Fibroblast of lung (primary cell): ENCODE measurements at regions not wholly inside any gene's neighbourhood (a gene's known extent, or its start where the extent isn't known, plus 50 kb on each side); places are given as distances from the start of the nearest gene placed in this dataset.

Source experiments
- DNase-seq, 2 donors: peaks; one replicate each; pipeline versions ENCODE4 v3.0.0 to v3.0.0-alpha.2; 2010; ENCODE audit warnings: low read depth in 2 of 2
- H2AFZ ChIP-seq: 2 replicates; pipeline ENCODE4 v1.5.1; 2012; ENCODE audit warnings: low read length, control low read depth, inconsistent platforms
- H3K27ac ChIP-seq: 2 replicates; pipeline ENCODE4 v1.5.1; 2011; ENCODE audit warnings: low read length, control low read depth; ENCODE audit not compliant: insufficient read depth
- H3K27me3 ChIP-seq: 2 replicates; pipeline ENCODE4 v1.5.1; 2011; ENCODE audit warnings: mild to moderate bottlenecking, low read length; ENCODE audit not compliant: control insufficient read depth, insufficient read depth
- H3K36me3 ChIP-seq: 2 replicates; pipeline ENCODE4 v1.5.1; 2011; ENCODE audit warnings: low read length; ENCODE audit not compliant: control insufficient read depth, insufficient read depth
- H3K4me1 ChIP-seq: 2 replicates; pipeline ENCODE4 v1.5.1; 2011; ENCODE audit warnings: low read length; ENCODE audit not compliant: control insufficient read depth, insufficient read depth; ENCODE audit errors: extremely low read depth
- H3K4me2 ChIP-seq: 2 replicates; pipeline ENCODE4 v1.5.1; 2011; ENCODE audit warnings: low read length, control low read depth; ENCODE audit not compliant: insufficient read depth; ENCODE audit errors: extremely low read depth
- H3K4me3 ChIP-seq, 4 experiments: fragments of 200-600 bp in 1 of 4; sonication (generic) in 1 of 4; replicated peaks in 1 of 4; 2 replicates each; pipeline ENCODE4 v1.5.1; 2011 to 2016; ENCODE audit warnings: low read length in 4 of 4, low read depth in 3 of 4, mild to moderate bottlenecking in 3 of 4, control low read depth in 2 of 4, inconsistent platforms in 1 of 4, mixed read lengths in 1 of 4; ENCODE audit not compliant: insufficient read depth in 1 of 4; ENCODE audit errors: control extremely low read depth in 1 of 4
- H3K79me2 ChIP-seq: 2 replicates; pipeline ENCODE4 v1.5.1; 2012; ENCODE audit warnings: mild to moderate bottlenecking, low read length, inconsistent platforms; ENCODE audit not compliant: control insufficient read depth, insufficient read depth
- H3K9ac ChIP-seq: 2 replicates; pipeline ENCODE4 v1.5.1; 2011; ENCODE audit warnings: mild to moderate bottlenecking, low read length, control low read depth; ENCODE audit not compliant: insufficient read depth
- H3K9me3 ChIP-seq: 2 replicates; pipeline ENCODE4 v1.5.1; 2012; ENCODE audit warnings: low read depth, low read length; ENCODE audit not compliant: control insufficient read depth, insufficient read depth
- H4K20me1 ChIP-seq: 2 replicates; pipeline ENCODE4 v1.5.1; 2011; ENCODE audit warnings: low read length; ENCODE audit not compliant: control insufficient read depth, insufficient read depth; ENCODE audit errors: extremely low read depth
- EZH2 ChIP-seq: IDR thresholded peaks from 2 replicates; pipeline ENCODE4 v1.5.1; 2012; ENCODE audit warnings: low read length, control low read depth, mild to moderate bottlenecking; ENCODE audit errors: missing control alignments
- TF ChIP-seq, protein P1 (sequence below), 2 donors: IDR thresholded peaks in 1 of 2; conservative IDR thresholded peaks in 1 of 2; 1 replicate in 1 of 2; 2 replicates in 1 of 2; pipeline ENCODE4 v1.5.1; 2011 to 2012; ENCODE audit warnings: low read length in 2 of 2, control low read depth in 1 of 2, inconsistent platforms in 1 of 2, low read depth in 1 of 2, mild to moderate bottlenecking in 1 of 2

DNA sequence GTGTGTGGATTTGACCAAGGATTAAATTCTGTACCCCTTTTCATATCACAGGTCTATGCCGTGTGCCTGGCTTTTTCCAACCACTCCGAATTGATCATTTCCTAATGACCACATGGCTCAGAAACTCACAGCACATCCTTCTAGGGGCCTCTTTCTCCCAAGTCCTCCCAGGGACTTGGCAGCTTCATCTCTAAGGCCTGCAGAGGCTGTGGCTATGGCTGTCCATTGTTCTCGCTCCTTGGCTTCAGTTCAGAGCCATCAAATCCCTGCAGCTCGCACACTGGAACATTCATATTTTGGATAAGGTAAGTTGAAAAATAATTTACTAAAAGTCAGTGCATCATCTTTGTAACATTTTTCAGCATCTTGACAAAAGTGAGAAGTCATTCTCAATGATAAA, 497.2 kb upstream of the CDH4 start:
- Histone ChIP-seq H2AFZ (no peak overlapping the region), H3K9ac (no peak overlapping the region), H3K4me3 (no peak overlapping the region), H3K79me2 (no peaks in the 10 kb centered on the region), H3K4me1 (no peaks in the 10 kb centered on the region), H3K27ac (no peak overlapping the region), H4K20me1 (no peaks in the 10 kb centered on the region), H3K27me3 (no peaks in the 10 kb centered on the region), H3K36me3 (no peaks in the 10 kb centered on the region), H3K4me2 (no peak overlapping the region), H3K9me3 (no peaks in the 10 kb centered on the region)
- no peak for DNase-seq
- no peak for TF ChIP-seq EZH2
- TF ChIP-seq, protein P1, sequence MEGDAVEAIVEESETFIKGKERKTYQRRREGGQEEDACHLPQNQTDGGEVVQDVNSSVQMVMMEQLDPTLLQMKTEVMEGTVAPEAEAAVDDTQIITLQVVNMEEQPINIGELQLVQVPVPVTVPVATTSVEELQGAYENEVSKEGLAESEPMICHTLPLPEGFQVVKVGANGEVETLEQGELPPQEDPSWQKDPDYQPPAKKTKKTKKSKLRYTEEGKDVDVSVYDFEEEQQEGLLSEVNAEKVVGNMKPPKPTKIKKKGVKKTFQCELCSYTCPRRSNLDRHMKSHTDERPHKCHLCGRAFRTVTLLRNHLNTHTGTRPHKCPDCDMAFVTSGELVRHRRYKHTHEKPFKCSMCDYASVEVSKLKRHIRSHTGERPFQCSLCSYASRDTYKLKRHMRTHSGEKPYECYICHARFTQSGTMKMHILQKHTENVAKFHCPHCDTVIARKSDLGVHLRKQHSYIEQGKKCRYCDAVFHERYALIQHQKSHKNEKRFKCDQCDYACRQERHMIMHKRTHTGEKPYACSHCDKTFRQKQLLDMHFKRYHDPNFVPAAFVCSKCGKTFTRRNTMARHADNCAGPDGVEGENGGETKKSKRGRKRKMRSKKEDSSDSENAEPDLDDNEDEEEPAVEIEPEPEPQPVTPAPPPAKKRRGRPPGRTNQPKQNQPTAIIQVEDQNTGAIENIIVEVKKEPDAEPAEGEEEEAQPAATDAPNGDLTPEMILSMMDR (conservative IDR thresholded peaks at IDR 0.05 in 1 of 2, IDR thresholded peaks at IDR 0.05 in 1 of 2; ENCODE audit: low read depth in 1 of 2, low read length in 2 of 2) = no peak

DNA sequence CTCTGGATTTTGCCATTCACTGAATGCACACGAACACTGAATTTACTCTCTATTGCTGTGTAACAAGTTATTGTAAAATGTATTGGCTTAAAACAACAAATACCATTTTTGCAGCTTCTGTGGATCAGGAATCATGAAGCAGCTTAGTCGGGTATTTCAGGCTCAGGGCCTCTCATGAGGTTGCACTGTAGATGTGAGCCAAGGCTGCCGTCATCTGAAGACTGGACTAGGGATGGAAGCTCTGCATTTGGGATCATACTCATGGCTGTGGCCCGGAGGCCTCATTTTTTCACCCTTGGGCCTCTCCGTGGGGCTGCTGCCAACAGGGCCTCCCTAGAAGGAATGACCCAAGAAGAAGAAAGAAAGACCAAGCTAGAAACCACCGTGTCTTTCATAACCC, 492.4 kb upstream of the CDH4 start:
- TF ChIP-seq, protein P1 (conservative IDR thresholded peaks at IDR 0.05 in 1 of 2, IDR thresholded peaks at IDR 0.05 in 1 of 2; ENCODE audit: low read depth in 1 of 2, low read length in 2 of 2) = no peak
- no peak for TF ChIP-seq EZH2
- H3K4me2 ChIP-seq = no peak overlapping the region
- H3K9ac ChIP-seq = no peak overlapping the region
- H3K27me3 ChIP-seq = no peaks in the 10 kb centered on the region
- no peak for DNase-seq
- no peak overlapping the region for H2AFZ ChIP-seq
- H3K79me2 ChIP-seq = no peaks in the 10 kb centered on the region
- H3K4me1 ChIP-seq = no peaks in the 10 kb centered on the region
- H3K27ac ChIP-seq = no peak overlapping the region
- no peaks in the 10 kb centered on the region for H3K9me3 ChIP-seq
- no peak overlapping the region for H3K4me3 ChIP-seq
- no peaks in the 10 kb centered on the region for H4K20me1 ChIP-seq
- H3K36me3 ChIP-seq = no peaks in the 10 kb centered on the region

DNA sequence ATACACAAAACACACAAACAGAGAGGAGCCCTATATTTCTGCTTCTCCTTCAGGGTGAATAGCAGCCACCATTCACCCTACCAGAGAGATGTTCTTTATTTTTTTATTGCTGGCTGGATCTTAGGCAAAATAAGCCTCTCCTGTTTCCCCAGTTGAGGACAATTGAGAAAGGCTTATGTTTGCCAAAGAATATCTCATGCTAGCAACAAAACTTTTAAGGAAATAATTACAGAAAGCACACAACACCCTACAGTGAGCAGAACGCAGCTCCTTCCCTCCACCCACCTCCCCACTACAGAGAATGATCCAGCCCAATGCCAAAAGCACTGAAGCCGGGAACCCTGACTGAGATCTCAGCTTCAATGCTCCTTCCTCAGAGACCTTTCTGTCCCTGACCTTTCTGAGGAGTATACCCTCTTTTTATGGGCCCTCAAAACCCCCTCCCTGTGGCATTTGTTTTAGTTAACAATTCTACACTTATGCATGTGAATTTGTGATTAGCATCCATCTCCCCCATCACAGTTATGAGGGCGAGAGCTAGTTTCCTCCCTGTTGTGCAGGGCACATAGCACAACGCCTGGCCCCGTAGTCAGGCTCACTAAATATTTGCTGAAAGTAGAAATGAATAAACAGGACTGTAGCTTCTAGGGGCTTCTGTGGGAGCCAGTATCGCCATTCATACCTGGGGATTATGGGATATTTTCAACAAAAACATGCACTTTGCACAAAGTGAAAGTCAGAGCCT, 491.6 kb upstream of the CDH4 start:
- no peak overlapping the region for H3K4me2 ChIP-seq
- DNase-seq = no peak
- H3K79me2 ChIP-seq = no peaks in the 10 kb centered on the region
- no peaks in the 10 kb centered on the region for H3K4me1 ChIP-seq
- no peak for TF ChIP-seq EZH2
- TF ChIP-seq, protein P1 (conservative IDR thresholded peaks at IDR 0.05 in 1 of 2, IDR thresholded peaks at IDR 0.05 in 1 of 2; ENCODE audit: low read depth in 1 of 2, low read length in 2 of 2) = no peak
- no peaks in the 10 kb centered on the region for H3K36me3 ChIP-seq
- H3K4me3 ChIP-seq = no peak overlapping the region
- no peak overlapping the region for H3K9ac ChIP-seq
- H3K27me3 ChIP-seq = no peaks in the 10 kb centered on the region
- no peaks in the 10 kb centered on the region for H3K9me3 ChIP-seq
- H3K27ac ChIP-seq = no peak overlapping the region
- H2AFZ ChIP-seq = no peak overlapping the region
- no peaks in the 10 kb centered on the region for H4K20me1 ChIP-seq
